IPS-NIHi11 (cell line): ENCODE measurements at regions not wholly inside any gene's neighbourhood (a gene's known extent, or its start where the extent isn't known, plus 50 kb on each side); places are given as distances from the start of the nearest gene placed in this dataset.
"Not testable (repeated sequence)": the region's sequence is repeated elsewhere in the genome, so short reads cannot be mapped to it uniquely, and the experiment has no call there.

Source experiments
- DNase-seq: peaks from one replicate; pipeline ENCODE4 v3.0.0; 2012; ENCODE audit warnings: mixed read lengths, low spot score

DNA sequence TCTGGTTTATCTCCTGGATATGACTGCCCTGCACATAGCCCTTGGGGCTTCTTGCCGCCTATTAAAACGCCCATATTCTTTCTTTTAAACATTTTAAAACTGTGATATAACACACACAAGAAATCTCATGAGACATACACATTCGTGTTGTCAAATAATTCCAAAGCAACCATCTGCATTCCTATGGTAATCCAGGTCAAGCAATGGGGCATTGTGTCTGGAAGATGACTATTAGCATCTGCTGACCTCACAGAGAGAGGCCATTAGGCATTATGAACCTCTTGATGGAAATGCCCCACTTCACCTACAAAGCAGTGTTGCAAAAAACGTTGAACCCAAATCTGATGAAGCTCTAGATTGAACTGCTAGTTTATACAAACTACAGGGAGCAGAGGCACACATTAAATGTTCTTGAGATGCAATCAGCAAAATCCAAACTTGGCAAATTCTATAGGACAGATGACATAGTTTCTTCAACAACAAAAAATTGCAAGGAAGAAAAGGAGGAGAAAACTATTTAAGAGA lies 513.8 kb upstream of the CCDC196 start:
- no peak for DNase-seq

DNA sequence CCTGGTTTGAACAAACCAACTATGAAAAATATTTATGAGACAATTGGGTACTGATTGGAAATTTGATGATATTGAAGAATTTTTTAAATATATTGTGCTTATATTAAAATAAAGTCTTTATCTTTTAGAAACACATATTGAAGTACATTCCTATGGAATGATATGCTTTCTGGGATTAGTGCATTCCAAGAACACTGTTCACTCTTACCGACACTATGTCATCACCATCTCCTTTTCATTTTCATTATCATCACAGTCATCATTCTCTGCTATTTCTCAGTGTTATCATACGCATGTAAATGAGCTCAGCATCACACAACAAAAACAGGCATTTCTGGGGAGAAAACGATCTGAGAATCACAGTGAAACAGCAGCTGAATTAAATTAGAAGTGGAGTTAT lies 513.3 kb upstream of the CCDC196 start:
- no peak for DNase-seq

DNA sequence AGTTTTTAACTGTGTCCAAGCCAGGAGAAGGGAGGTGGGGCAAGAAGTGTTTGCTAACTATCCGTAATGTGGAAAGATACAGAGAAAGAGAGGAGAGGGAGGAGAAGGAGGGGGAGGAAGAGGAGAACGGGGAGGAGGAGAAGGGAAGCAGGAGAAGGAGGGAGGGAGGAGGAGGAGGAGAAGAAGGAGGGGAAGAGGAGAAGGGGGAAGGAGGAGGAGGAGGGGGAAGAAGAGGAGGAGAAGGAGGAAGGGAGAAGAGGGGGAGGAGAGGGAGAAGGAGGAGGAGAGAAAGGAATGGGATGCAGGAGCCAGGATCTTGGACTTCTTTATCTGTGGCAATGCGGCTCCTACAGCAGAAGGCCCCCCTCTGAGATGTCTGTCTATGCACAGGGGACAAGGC lies 510.3 kb upstream of the CCDC196 start:
- DNase-seq, result no peak

DNA sequence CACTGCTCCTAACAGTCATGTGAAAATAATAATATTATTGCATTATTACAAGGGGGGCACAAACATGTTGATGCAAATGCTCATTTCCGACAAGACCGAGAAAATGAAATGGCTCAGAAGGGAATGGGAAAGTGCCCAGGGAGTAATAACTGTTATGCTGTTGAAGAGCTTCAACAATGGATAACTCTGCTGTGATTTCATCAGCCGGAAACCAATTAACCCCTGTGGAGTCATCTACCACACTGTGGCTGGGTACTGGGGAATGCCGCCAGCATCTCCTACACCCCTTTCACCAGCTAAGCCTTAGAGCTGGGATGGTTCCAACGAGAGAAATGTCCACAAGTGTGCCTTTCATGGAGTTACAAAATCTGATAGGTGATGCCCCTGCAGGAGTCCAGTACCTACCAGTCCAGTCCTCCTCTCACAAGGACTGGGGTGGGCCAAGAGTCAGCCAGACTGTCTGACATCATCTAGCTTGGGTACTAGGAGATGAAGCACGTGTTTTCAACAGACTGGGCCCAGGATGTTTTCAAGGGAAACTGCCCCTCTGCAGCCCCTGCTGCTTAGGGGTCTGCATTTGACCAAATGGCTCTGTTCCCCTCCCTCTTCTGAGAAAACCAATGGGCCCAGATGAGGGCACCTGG lies 509.3 kb upstream of the CCDC196 start:
- no peak for DNase-seq

DNA sequence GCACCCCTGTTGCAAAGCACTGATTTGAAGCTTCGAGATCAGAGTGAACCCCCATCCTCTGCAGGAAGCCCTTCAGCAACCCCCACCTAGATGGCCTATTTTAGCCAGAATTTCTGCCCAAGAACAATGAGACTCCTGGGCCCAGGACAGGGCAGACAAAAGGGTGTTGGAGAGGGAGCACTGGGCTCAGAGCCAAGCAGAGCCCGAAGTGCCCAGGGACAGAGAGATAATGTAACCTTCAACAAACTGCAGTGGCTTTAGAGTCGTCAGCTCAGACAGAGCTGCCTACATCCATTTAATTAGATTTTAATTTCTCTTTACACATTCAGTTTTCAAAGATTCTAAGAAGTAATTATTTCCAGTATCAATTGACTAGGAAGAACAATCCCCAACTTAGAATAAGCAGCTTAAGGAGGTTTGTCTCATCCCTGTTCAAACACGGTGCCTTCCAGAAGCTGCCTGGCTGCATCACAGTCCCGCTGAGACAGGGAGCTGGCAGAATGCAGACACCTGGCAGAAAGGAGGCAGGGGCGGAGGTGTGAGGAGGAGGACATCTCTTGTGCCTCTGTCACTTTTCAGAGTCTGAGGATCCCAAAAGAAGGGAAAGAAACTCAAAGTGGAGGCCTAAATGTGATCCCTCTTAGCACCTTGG lies 504.9 kb upstream of the CCDC196 start:
- DNase-seq, result no peak

DNA sequence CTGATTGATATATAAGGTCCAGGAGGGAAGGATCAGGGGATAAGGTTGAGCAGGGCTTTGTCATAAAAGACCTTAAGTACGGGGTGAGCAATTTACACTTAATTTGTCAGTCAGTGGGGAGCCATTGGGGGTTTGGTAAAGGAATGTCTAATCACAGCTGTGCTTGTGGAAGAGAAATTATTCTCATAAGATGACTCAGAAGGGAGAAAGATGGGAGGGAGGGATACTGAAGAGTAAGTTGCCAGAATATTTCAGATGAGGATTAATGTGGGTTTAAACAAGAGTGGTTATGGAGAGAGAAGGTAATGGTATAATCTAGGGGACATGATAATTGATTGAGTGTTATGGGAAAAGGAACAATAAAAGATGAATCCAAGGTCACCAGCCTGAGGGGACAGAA lies 500.1 kb upstream of the CCDC196 start:
- no peak for DNase-seq

DNA sequence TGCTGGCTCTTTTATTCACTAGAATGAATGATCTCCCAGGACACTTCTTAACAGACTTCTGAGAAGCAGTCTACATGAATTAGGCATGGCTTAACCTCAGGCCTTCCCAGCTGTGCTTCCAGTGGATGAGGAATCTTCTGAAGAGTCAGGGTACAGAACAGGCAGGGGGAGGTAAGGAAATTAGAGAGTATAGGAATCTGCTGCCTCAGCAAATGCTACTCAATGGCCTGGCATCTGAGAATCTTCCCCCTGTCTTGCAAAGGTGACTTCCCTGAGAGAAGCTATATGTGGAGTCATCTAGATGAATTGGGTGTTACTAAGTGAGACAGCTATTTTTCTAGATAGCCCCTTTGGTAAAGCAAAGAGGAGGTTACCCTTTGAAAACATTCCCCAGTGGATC lies 496.2 kb upstream of the CCDC196 start:
- no peak for DNase-seq

DNA sequence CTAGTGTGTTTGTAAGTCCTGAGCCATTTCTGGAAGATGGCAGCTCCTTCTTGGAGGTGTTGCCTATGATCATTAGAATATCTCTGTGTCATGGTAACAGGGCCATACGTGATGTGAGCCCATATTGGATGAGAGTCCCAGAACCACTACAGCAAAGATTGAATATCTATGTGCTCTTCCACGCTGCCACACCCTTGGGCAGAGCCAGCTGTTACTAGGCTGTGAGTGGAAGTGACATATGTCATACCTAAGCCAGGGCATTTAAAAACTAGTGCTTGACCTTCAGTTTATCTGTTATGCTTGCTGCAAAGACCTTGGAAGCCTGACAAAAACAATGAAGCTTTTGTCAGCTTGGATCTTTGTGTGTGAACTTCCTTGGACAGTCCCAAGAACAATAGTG lies 495.1 kb upstream of the CCDC196 start:
- DNase-seq, result no peak

DNA sequence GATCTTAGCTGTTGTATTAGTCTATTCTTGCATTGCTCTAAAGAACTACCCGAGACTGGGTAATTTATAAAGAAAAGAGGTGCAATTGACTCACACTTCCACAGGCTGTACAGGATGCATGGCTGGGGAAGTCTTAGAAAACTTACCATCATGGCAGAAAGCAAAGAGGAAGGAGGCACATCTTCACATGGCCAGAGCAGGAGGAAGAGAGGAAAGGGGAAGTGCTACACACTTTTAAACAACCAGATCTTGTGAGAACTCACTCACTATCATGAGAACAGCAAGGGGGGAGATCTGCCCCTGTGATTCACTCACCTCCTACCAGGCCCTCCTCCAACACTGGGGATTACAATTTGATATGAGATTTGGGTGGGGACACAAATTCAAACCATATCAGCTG lies 494.2 kb upstream of the CCDC196 start:
- not testable (repeated sequence) for DNase-seq

DNA sequence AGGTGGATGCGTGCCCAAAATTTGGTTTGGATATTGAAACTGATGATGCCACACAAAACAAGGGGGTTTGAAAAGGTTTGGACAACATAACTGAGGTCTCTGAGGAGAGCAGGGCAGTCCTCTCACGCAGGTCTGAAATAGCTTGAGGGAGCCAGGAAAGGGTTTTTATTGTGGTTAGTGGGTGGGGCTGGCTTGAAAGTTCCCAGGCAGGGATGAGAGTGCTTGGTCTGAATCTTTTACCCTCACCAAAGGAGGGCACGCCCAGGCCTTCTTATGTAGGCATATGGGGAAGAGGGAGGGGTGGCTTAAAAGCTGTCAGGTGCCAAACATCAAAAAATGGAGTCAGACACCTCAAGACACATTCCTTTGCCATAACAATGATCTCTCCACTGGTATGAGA lies 493.1 kb upstream of the CCDC196 start:
- no peak for DNase-seq

DNA sequence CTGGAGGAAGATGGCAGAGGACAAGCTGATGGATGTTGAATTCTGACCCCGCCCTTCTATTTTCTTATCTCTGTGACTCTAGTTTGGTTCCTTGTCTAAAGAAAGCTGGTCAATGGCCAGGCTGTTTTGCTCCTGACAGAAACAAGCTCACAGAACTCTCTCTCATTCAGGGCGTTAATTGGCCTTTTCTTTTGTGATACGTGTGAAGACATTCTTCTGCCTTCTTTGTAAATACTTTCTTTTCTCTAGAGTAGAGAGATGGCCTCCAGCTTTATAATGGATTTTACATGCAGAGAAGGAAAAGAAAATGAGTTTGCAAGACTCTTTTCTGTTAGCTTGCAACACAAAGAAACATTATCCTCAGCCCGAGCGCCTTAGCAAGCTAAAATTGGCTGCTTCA lies 492.2 kb upstream of the CCDC196 start:
- no peak for DNase-seq

DNA sequence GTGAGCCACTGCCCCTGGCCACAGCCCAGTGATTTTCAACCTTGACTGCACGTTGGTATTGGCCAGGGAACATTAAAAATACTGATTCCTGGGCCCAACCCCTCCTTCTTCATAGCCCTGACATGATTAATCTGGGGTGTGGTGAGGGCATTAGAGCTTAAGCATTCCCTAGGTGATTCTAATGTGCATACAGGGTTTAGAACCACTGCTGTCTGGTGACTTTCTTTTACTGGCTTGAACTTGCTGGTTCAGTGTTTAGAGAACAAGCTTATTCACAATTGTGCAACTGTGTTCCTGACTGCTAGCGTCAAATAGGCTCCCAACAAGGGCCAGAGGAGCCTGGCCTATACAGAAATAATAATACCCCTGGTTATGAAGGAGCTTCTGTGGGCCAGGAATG lies 488.8 kb upstream of the CCDC196 start:
- DNase-seq, result no peak

DNA sequence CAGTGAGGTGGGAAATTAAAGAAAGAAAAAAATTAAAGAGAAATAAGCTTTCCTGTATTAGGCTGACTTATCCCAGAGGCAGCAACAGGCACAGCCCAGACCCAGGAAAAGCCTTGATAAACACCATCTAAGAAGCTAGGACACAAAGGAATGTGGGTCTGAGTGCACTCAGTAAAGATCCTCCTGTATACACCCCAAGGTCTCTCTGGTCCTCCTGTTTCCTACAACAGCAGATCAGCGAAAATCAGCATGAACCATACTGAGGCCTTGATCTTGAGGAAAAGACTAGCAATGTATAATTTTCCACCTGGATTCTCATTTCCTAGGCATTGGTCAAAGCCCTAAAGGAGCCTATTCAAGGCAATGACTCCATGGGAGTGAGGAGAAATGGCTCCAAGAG lies 486.3 kb upstream of the CCDC196 start:
- no peak for DNase-seq

DNA sequence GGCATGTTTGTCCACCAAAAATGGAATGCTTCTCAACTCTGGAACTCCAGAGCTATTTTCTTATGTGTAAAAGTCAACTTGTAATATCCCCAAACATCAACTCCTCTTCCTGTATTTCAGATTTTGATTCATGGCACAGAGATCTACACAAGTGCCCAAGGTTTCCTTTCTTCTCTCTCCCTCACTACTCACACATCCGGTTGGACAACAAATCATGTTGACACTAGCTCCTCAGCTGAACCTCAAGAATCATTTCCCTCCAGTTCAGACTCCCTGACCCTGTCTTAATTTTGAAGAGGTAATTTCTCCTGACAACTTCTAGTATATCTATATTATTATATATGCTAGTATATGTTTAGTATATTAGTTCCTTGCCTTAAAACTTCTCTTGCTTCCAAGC lies 485.4 kb upstream of the CCDC196 start:
- DNase-seq, result no peak

DNA sequence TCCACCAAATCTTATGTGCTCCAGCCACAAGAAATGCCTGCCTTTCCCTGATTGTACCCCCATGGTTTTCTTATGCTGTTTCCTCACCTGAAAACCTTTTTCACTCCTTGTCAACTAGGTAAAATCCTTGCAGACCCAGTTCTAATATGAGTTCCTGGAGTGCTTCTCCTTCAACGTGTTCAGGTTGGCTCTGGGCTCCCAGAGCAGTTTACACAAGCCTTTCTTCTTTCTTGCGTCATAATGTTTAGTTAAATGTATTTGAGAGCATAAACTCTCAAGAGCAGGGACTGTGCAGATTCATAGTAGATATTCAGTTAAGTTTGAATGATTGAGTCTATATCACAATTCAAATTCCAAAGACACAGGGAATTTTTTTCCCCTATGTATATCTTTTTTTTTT lies 484.8 kb upstream of the CCDC196 start:
- DNase-seq, result no peak

DNA sequence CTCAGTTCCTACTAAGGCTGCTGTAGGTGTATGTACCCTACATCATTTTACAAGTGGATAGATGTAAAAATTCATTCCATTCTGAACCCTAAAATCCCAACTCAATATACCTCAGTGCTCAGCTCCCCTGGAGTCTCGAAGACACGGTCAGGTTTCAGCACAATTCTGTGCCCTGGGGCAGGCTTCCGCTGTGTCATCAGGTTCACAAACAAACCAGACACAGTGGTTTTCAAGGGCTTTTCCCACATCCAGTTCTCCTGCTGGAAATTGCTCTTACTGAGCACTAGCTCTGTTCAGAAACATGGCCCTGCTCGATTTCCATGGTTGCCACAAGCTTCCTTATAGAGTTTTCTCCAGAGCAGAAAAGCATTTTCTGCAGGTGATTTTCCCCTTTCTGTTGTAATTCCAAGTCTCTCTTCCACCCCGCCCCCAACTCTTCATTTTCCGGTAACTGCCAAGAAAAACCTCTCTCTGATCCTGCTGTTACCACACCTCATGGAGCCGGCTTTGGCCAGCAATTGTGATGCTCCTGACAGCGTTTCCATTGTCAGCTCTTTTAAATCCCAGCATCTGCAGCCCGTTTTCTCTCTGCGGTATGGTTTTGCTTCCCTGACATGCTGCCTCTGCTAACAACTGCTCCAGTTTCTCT lies 483.0 kb upstream of the CCDC196 start:
- DNase-seq, result no peak

DNA sequence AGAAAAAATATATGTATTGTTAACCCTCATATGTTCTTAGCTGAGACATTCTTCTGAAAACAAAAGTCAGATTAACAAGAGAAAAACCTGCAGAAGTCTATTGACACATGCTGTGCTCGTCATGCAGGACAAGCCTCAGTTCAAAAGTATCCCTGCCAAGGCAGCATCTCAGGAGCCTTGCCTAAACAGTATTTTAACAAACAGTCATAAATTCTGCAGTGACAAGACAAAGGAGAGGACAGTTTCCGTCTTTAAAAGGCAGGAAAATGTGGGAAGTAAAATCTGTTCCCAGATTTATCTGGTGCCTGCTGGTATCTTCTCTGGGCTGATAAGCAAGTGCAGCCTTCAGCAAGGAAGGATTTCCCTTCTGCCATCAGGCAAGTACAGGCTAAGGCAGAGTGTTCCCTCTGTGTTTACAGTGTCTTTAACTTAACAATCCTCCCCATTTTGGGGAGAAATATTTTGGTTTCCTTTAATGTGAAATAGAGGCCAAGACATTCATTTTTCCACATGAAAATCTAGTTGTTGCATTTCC lies 480.2 kb upstream of the CCDC196 start:
- DNase-seq, result no peak

DNA sequence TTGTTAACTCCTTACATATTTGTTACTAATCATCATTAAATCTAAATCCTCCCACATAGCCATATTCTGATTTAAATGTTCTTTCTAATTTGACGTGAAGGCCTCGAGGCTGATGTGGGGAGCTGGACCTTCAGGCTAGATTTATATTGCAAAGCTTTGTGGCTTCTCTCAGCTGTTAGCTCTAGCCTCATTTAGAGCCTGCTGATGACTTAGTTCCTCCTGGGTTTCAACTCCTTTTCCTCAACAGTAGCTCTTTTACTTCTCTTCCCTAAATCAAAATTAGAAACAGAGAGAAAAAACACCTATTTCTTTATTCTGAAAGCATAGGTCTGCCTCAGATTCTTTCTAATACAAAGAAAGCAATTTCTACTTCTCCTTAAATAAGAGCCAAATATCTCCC lies 477.5 kb upstream of the CCDC196 start:
- DNase-seq, result no peak

DNA sequence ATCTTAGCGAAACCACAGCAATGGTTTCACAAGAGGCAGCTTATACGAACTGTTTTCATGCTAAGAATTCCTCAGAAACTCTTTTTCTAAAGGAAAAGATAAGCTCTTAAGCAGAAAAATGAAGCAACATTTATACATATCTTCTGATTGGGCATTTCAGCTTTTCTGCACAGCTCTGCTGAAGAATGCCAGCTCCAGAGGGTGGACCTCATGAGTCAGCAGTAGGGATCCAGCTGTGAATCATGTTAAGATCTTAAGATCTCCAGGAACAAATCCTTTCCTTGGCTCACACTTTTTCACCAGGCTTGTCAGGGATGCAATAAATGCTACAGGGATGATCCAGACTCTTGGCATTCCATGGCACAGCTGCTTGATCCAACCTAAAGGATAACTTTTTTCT lies 477.1 kb upstream of the CCDC196 start:
- no peak for DNase-seq

DNA sequence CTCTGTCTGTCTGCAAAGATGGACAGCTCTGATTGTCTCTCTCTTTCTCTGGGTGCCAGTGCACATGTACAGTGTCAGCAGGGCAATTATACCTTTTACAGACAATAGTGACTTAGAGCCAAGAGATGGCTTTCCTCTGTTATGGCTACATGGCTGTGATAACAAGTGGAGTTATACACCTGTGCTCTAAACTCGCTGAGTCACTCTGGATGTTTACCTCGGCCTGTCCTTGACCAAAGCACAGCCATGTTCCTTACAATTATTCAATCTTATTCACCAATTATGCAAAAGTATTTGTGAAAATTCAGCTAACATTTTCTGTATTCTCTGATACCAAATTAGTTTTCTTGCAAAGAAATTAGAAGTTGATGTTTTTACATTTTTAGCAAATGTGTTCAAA lies 475.5 kb upstream of the CCDC196 start:
- no peak for DNase-seq

DNA sequence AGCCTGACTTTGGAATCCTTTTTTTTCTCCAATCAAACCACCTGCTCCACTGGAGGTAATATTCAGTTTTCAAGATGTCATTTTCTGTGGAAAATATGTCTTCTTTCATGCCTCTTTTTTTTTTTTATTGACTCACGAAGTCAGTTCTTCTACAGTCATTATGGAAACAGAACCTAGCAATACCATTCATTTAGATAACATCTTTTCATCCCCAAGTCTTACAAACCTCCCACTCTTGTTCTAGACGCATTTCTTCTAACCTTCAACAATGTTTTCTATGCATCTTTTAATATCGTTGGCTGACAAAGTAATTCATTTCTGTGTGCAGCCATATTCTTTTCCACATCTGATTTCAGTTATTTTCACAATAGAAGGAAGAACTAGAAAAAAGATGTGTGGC lies 474.3 kb upstream of the CCDC196 start:
- no peak for DNase-seq

DNA sequence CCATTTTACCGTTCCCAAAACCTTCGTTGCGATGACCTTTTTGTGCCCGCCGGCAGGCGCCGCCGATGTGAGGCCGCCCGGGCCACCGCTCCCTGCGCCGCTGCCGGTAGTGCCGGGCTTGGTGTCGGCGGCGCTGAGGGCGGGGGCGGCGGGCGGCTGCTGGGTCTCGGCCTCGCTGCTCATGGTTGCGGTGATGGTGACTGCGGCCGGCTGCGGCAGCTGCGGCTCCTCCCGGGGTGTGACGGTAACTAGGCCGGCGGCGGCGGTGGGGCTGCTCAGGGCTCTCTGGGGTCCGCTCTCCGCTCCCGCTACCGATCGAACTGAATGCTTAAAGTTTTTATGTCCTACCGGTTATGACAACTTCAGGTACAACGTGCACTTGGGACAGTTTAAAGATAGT lies 472.6 kb upstream of the CCDC196 start:
- DNase-seq, result not testable (repeated sequence)

DNA sequence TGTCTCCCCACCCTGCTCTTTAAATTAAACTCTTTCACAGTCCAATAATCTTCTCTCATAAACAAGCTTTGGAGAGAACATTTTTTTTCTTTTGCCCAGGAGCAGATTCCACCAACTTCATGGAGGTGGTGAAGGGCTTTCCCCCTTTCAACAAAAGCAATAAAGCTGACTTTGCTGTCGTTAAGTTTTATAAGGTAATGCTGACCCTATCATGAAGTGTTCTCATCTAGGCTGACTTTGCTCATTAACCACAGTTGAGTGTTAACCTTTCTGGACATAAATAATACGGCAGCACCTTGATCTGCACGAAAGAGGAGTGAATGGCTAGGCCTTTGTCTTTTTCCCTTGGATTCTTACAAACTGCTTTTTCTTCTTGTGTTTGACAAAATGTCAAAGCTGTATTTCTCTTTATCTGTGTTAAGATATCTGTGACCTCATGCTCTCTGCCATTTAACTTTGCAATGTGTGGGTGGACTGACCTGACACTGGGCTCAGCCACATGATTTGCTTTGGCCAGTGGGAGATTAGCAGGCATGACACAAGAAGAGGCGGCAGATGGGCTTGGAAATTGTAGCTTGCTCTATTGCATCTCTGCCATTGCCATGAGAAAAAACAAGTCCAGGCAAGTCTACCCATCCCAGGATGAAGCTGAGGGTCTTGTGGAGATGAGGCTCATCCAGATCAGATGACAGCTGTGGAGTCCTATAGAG lies 470.9 kb upstream of the CCDC196 start:
- DNase-seq, result no peak
